Type B pancreatic cell (in vitro differentiated cells): ENCODE measurements at regions not wholly inside any gene's neighbourhood (a gene's known extent, or its start where the extent isn't known, plus 50 kb on each side); places are given as distances from the start of the nearest gene placed in this dataset.
"Not testable (repeated sequence)": the region's sequence is repeated elsewhere in the genome, so short reads cannot be mapped to it uniquely, and the experiment has no call there.

Experiments used
- DNase-seq: peaks from one replicate; pipeline ENCODE4 v3.0.0; 2021; ENCODE audit warnings: mixed read lengths; ENCODE audit not compliant: unreplicated experiment; ENCODE audit errors: extremely low spot score
- H3K27ac Mint-ChIP-seq: 2 replicates; pipeline ENCODE4 v1.8.0; 2021; ENCODE audit warnings: mild to moderate bottlenecking, mixed read lengths
- H3K27me3 Mint-ChIP-seq: 2 replicates; pipeline ENCODE4 v1.8.0; 2021; ENCODE audit warnings: mixed read lengths
- H3K36me3 Mint-ChIP-seq: 2 replicates; pipeline ENCODE4 v1.8.0; 2021; ENCODE audit warnings: mixed read lengths
- H3K4me1 Mint-ChIP-seq: one replicate; pipeline ENCODE4 v1.8.0; 2021; ENCODE audit warnings: mixed read lengths; ENCODE audit not compliant: unreplicated experiment
- H3K4me3 Mint-ChIP-seq: 2 replicates; pipeline ENCODE4 v1.8.0; 2021; ENCODE audit warnings: mild to moderate bottlenecking, mixed read lengths
- H3K9me3 Mint-ChIP-seq: 2 replicates; pipeline ENCODE4 v1.8.0; 2021; ENCODE audit warnings: mixed read lengths

DNA sequence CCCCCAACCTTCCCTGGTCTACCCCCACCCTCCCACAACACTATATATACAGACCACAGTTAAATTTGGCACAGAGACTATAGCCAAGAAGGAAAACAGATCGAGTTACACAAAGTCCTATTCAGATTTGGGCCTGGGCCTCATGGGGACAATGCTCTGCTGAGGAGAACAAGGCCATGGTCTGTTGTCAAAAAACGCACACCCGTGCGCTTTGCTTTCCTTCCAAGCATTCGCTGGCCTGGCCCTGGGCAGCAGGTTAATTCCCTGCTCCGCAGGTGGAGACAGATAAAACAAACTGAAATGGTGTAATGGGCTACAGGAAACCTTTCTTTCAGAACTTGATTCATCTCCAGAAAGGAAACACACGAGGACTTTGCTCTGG is 256.2 kb downstream of the BCL2L11 start:
- not testable (repeated sequence) for H3K27ac Mint-ChIP-seq, H3K36me3 Mint-ChIP-seq, H3K4me3 Mint-ChIP-seq, H3K9me3 Mint-ChIP-seq, H3K27me3 Mint-ChIP-seq, DNase-seq, H3K4me1 Mint-ChIP-seq

DNA sequence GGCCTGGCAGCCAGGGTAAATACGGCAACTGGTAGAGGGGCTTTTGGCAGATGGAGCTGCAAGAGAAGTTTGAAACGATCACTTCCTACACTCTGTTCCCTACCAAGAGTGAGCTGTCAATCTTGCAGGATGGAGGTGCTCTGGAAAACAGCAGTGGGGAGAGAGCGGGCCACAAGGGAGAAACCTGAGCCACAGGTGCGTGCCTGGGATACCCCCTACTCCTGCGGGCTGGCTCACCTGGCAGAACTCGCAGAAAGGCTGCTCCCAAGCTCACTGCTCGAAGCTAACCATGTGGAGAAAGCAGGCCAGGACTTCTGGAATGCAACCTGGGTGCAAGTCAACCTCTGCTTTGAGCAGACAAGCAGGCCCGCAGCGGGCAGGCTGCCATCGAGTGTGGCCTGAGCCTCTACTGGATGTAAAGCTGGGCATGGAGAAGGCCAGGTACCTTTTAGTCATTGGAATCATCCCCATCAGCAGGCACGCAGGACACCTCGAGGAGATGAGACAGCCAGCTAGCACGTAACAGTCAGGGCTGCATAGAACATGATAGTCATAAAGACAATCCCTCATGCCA is 256.8 kb downstream of the BCL2L11 start:
- H3K36me3 Mint-ChIP-seq, H3K4me3 Mint-ChIP-seq, H3K4me1 Mint-ChIP-seq, H3K9me3 Mint-ChIP-seq, DNase-seq, H3K27ac Mint-ChIP-seq, H3K27me3 Mint-ChIP-seq: not testable (repeated sequence)

DNA sequence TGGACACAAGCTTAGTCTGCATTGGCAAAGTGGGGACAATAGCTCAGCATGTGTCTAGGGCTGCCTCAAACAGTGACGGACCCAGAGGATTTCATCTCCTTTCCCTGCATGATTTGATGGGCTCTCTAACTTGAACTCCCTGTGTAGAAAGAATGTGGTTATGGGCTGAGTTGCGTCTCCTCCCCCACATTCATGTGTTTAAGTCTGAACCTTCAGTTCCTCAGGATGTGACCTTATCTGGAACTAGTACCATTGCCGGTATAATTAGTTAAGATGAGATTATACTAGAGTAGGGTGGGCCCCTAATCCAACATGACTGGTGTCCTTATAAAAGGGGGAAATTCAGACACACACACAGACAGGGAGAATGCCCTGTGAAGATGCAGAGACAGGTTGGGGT is 257.6 kb downstream of the BCL2L11 start:
- not testable (repeated sequence) for H3K9me3 Mint-ChIP-seq, H3K4me3 Mint-ChIP-seq, DNase-seq, H3K27me3 Mint-ChIP-seq, H3K27ac Mint-ChIP-seq, H3K36me3 Mint-ChIP-seq, H3K4me1 Mint-ChIP-seq

DNA sequence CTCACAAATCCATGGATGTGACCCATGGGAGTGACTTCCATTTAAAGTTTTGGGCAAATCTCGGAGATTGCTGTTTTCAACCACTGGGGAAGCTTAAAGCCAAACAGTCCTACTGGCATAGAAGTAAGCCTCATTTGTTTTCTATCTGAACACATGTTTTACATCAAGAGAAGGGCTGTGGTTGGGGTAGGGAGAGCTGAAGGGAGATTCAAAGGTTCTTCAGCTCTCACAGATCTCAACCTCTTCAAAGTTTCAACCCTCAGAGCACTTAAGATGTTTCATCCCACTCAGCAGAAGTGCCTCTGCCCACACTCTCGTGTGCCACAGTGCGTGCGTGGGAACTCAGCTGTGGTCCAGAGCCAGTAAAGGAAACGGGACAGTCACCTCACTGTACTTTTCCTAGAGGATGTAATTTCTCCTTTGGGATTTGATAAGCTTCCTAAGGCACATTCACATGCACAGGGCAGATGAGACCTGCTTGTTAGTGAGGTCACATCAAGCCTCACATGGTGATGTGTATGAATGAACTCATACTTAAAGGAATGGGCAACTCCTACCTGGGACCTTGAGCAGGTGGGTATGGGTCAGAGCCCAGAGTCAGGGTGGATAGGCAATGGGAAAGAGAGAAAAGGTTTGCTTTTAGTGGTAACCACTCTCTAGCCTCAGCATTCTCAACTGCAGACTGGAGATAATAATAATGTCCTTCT is 260.2 kb downstream of the BCL2L11 start:
- not testable (repeated sequence) for H3K4me1 Mint-ChIP-seq, DNase-seq, H3K36me3 Mint-ChIP-seq, H3K9me3 Mint-ChIP-seq, H3K27me3 Mint-ChIP-seq, H3K4me3 Mint-ChIP-seq, H3K27ac Mint-ChIP-seq

DNA sequence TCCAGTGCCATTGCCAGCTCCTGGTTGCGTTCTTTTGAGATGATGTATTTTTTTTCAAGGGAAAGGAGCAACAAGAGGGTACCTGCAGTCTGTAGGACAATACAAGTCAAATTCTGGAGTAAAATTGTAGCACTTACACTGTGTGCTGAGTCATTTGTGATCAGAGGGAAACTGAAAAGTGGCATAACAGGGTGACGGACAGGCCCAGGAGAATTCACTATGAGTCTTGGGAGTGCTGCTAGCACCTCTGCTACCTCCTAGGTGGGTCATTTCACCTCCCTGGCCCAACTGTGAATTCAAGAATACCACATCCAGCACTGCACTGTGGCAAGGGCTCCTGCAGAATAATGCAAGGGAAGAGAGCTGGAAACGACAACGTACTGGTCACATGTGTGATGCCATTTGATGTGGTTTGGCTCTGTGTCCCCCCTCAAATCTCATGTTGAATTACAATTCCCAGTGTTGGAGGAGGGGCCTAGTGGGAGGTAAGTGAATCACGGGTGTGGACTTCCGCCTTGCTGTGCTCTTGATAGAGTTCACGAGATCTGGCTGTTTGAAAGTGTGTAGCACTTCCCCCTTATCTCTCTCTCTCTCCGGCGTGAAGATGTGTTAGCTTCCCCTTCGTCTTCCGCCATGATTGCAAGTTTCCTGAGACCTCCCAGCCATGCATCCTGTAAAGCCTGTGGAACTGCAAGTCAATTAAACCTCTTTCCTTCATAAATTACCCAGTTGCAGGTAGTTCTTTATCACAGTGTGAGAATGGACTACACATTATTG is 261.0 kb downstream of the BCL2L11 start:
- not testable (repeated sequence) for H3K4me1 Mint-ChIP-seq, H3K27ac Mint-ChIP-seq, H3K27me3 Mint-ChIP-seq, H3K36me3 Mint-ChIP-seq, H3K9me3 Mint-ChIP-seq, H3K4me3 Mint-ChIP-seq, DNase-seq

DNA sequence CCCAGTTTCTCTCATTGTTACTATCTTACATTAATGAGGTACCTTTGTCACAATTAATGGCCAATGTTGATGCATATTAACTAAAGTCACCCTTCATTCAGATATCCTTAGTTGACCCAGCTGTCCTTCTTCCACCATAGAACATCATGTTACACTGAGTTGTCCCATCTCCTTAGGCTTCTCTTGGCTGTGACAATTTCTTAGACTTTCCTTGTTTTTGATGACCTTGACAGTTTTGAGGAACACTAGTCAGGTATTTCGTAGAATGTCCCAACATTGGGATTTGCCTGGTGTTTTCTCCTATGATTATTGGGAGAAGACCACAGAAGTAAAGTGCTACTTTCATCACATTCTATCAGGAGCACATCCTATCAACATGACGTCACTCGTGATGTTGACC is 261.8 kb downstream of the BCL2L11 start:
- H3K36me3 Mint-ChIP-seq, H3K27ac Mint-ChIP-seq, H3K4me1 Mint-ChIP-seq, H3K27me3 Mint-ChIP-seq, DNase-seq, H3K9me3 Mint-ChIP-seq, H3K4me3 Mint-ChIP-seq: not testable (repeated sequence)

DNA sequence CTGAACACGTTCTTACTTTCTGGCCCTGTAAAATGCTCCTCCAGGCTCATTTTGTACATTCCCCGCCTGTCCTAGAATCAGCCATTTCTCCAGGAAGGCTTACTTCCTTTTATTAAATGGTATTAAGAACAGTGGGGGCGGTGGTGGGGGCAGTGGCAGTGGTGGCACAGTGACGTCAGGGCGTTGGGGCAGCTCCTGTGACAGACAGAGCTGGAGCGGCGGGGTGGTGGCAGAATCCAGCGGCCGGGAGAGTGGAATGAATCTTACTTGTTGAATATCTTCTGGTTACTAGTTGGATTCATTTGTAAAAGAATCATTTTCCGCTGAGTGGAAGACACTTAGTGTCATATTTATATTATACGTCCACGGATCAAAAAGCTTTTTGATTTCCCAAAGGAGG is 262.6 kb downstream of the BCL2L11 start:
- H3K27me3 Mint-ChIP-seq, H3K27ac Mint-ChIP-seq, H3K4me3 Mint-ChIP-seq, H3K36me3 Mint-ChIP-seq, H3K9me3 Mint-ChIP-seq, DNase-seq, H3K4me1 Mint-ChIP-seq: not testable (repeated sequence)

DNA sequence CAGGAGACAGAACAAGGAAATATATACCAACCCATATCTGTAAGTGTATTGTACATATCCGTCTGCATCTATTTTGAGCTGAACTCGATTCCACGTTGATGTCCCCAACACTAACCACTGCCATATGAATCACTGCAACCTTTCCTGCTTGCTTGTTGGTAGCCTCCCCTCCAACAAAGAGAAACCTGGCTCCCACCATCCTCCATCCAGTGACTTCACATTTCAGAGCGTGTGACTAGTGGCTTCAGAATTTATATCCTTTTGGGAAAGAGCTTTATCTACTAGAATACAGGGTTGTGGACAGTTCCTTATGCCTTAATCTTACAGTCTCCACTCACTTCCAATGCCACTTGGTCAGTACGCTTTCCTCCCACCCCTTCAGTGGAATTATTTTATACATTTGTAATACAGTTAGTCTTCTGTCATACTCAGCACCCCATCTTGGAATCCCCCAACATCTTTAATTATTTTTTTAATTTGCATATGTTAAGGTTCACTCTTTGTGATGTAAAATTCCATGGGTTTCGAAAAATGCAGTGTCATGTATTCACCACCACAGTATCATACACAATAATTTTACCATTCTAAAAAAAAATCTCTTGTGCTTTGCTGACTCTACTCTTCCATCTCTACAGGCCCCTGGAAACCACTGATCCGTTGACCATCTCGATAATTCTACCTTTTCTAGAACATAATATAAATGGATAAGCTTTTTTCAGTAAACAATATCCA is 264.7 kb downstream of the BCL2L11 start:
- not testable (repeated sequence) for H3K36me3 Mint-ChIP-seq, H3K4me3 Mint-ChIP-seq, H3K9me3 Mint-ChIP-seq, H3K27me3 Mint-ChIP-seq, DNase-seq, H3K4me1 Mint-ChIP-seq, H3K27ac Mint-ChIP-seq

DNA sequence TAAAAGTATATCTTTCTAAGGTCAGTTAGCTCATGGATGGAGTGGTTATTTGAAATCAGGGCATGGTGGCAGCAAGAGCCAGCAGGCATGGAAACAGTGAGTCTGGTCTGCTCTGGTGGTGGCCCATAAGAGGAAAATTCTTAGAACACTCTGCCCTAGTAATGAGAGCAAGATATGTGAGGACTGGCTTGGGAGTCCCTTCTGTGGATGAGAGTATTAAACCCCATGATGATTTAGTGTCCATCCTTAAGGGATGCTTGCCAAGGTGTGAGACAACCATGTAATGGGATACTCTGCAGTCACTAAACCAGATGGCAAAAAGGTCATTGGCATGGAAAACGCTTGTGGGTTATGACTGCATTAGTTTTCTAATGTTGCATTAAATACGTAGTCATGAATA is 269.9 kb downstream of the BCL2L11 start:
- H3K27me3 Mint-ChIP-seq, H3K9me3 Mint-ChIP-seq, H3K36me3 Mint-ChIP-seq, H3K4me3 Mint-ChIP-seq, DNase-seq, H3K4me1 Mint-ChIP-seq, H3K27ac Mint-ChIP-seq: not testable (repeated sequence)

DNA sequence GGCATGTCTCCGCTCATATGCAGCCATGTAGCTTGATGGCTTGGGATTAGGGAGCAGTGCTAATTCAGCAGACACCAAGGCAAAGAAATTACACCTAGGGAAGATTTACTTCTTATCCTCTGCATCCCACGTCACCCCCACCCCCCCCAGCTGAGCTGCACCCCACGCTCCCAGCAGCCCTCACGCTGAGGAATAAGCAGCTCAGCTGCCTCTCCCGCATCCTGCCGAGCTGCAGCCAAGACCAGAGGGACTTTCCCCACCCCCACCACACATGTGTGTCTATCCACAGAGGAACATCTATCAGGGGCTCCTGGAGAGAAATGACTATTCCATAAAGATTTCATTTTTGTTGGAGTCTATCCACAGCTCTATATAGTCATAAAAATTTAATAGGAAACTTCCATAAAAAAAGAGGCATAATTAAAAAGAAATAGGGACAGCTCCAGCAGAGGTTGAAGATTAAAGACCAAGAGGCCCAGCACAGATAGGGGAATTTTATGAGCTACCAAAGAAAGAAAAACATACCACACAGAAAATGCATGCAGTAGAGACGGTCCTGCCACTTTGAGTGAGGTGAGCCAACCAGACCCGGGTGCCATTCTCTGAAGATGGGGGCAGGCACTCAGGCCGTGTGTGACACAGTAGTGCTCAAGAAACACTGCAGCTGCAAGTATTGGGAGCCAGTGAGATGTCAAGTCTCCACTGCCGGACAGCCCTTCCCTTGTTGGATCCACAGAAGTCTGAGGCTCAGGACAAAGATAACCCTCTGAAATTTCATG is 274.8 kb downstream of the BCL2L11 start:
- not testable (repeated sequence) for DNase-seq, H3K4me1 Mint-ChIP-seq, H3K36me3 Mint-ChIP-seq, H3K27ac Mint-ChIP-seq, H3K9me3 Mint-ChIP-seq, H3K4me3 Mint-ChIP-seq, H3K27me3 Mint-ChIP-seq

DNA sequence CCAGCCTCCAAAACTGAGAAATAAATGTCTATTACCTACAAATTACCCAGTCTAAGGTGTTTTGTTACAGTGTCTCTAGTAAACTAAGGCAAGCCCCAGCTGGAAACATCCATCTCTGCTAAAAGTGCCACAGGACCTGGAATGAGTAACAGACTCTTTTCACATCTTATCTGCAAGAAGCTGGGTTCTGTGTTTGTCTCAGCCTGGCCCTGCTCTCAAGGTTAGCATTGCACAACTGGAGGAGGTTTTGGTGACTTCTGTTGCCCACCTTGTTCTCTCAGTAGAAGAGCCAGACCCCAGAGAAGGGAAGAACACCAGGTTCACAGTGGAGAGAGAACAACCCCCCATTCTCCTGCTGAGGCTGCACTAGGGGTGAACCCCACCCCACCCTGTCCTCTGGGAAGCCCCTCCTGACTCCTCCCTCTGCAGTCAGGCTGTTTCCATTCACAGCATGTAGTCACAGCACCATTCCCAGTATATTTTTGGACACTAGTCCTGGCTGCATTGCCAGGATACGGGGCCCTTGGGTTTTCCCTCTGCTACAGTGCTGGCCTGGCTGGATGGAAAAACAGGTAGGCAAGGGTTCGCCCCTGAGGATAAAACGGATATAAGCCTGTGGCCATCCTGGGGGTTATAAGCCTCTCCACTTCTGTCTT is 280.0 kb downstream of the BCL2L11 start:
- H3K27me3 Mint-ChIP-seq, H3K4me1 Mint-ChIP-seq, H3K27ac Mint-ChIP-seq, H3K4me3 Mint-ChIP-seq, H3K36me3 Mint-ChIP-seq, H3K9me3 Mint-ChIP-seq, DNase-seq: not testable (repeated sequence)

DNA sequence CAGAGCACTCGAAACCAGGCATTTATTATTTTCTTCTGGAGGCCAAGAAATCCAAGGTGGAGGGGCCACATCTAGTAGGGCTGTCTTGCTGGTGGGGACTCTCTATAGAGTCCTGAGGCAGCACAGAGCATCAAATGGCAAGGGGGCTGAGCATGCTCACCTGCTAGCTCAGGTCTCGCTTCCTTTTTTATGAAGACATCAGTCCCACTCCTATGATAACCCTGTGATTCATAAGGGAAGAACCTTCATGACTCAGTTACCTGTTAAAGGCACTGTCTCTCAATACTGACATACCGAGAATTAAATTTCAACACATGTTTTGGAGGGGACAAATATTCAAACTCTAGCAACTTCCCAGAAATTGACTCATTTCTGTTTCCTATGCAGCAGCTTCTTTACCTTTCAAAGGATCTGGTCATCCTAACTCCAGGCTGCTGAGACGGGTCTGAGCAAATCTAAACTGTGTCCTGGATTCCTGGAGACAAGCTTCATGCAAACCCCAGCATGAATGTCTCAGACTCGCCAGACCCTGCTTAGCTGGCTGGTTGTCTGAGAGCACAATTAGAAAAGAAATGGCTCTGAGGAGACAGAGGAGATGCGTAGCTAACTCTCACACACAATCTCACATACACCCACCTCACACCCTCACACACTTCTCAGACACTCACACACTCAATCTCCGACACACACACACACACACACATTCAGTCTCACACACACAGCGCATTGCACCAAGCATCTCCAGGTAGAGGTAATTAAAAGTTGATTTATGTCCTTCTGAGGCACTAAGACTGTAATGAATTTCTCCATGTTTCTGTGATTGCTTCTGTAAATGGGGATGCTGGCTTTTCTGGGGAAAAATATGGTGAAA is 280.8 kb downstream of the BCL2L11 start:
- not testable (repeated sequence) for H3K4me1 Mint-ChIP-seq, H3K27me3 Mint-ChIP-seq, H3K27ac Mint-ChIP-seq, H3K4me3 Mint-ChIP-seq, H3K36me3 Mint-ChIP-seq, DNase-seq, H3K9me3 Mint-ChIP-seq
